Neuronal stem cell (in vitro differentiated cells): ENCODE measurements at regions not wholly inside any gene's neighbourhood (a gene's known extent, or its start where the extent isn't known, plus 50 kb on each side); places are given as distances from the start of the nearest gene placed in this dataset.

ENCODE experiments used
- DNase-seq: peaks from one replicate; pipeline ENCODE4 v3.0.0-alpha.2; 2013; ENCODE audit warnings: low spot score
- H2AFZ ChIP-seq: one replicate; pipeline ENCODE4 v1.6.1; 2013; ENCODE audit warnings: mild to moderate bottlenecking, low read length, inconsistent platforms
- H2AK5ac ChIP-seq: 2 replicates; pipeline ENCODE4 v1.6.1; 2013; ENCODE audit warnings: low read depth, mild to moderate bottlenecking, inconsistent platforms, low read length, moderate library complexity, mixed read lengths
- H2BK120ac ChIP-seq: 2 replicates; pipeline ENCODE4 v1.6.1; 2013; ENCODE audit warnings: low read depth, mild to moderate bottlenecking, inconsistent platforms, low read length, moderate library complexity, mixed read lengths
- H2BK12ac ChIP-seq: one replicate; pipeline ENCODE4 v1.6.1; 2013; ENCODE audit warnings: low read length, inconsistent platforms
- H2BK15ac ChIP-seq: 2 replicates; pipeline ENCODE4 v1.6.1; 2013; ENCODE audit warnings: mild to moderate bottlenecking, low read length, inconsistent platforms, mixed read lengths
- H2BK5ac ChIP-seq: one replicate; pipeline ENCODE4 v1.6.1; 2013; ENCODE audit warnings: inconsistent platforms, mild to moderate bottlenecking, low read length, moderate library complexity
- H3K14ac ChIP-seq: one replicate; pipeline ENCODE4 v1.6.1; 2013; ENCODE audit warnings: low read length, inconsistent platforms
- H3K18ac ChIP-seq: 2 replicates; pipeline ENCODE4 v1.6.1; 2013; ENCODE audit warnings: low read length, inconsistent platforms
- H3K23ac ChIP-seq: 2 replicates; pipeline ENCODE4 v1.6.1; 2013; ENCODE audit warnings: low read depth, mild to moderate bottlenecking, mixed read lengths, low read length, inconsistent platforms; ENCODE audit not compliant: poor library complexity
- H3K27ac ChIP-seq: replicated peaks from 3 replicates; pipeline ENCODE4 v1.5.1; 2013; ENCODE audit warnings: low read length, inconsistent platforms
- H3K27me3 ChIP-seq, 3 experiments: 2 replicates each; pipeline ENCODE4 v1.6.1; 2013; ENCODE audit warnings: low read length in 3 of 3, mild to moderate bottlenecking in 2 of 3, inconsistent platforms in 1 of 3, low read depth in 1 of 3, mixed read lengths in 1 of 3, moderate library complexity in 1 of 3; ENCODE audit not compliant: control insufficient read depth in 3 of 3, insufficient read depth in 3 of 3
- H3K36me3 ChIP-seq, 2 donors: replicated peaks in 1 of 2; 2 replicates each; pipeline ENCODE4 v1.6.1; 2013; ENCODE audit warnings: low read length in 2 of 2; ENCODE audit not compliant: control insufficient read depth in 2 of 2, insufficient read depth in 2 of 2
- H3K4ac ChIP-seq: 2 replicates; pipeline ENCODE4 v1.6.1; 2013; ENCODE audit warnings: inconsistent platforms, mild to moderate bottlenecking, low read length, moderate library complexity
- H3K4me1 ChIP-seq, 2 donors: 1 replicate in 1 of 2; 2 replicates in 1 of 2; pipeline ENCODE4 v1.6.1; 2013; ENCODE audit warnings: low read length in 2 of 2, low read depth in 1 of 2; ENCODE audit not compliant: control insufficient read depth in 2 of 2, insufficient read depth in 1 of 2
- H3K4me2 ChIP-seq: one replicate; pipeline ENCODE4 v1.6.1; 2013; ENCODE audit warnings: mild to moderate bottlenecking, low read length, inconsistent platforms; ENCODE audit not compliant: insufficient read depth, poor library complexity, severe bottlenecking
- H3K4me3 ChIP-seq, 2 donors: 2 replicates each; pipeline ENCODE4 v1.5.1; 2013; ENCODE audit warnings: low read length in 2 of 2, mild to moderate bottlenecking in 2 of 2, inconsistent platforms in 1 of 2, moderate library complexity in 1 of 2
- H3K79me1 ChIP-seq: one replicate; pipeline ENCODE4 v1.6.1; 2013; ENCODE audit warnings: low read depth, mild to moderate bottlenecking, inconsistent platforms, low read length, moderate library complexity
- H3K9ac ChIP-seq: one replicate; pipeline ENCODE4 v1.6.1; 2013; ENCODE audit warnings: mild to moderate bottlenecking, low read depth, low read length, inconsistent platforms; ENCODE audit not compliant: poor library complexity
- H3K9me3 ChIP-seq, 2 donors: replicated peaks in 1 of 2; 2 replicates each; pipeline versions ENCODE3 to v1.6.1; 2013; ENCODE audit warnings: low read length in 2 of 2, mild to moderate bottlenecking in 2 of 2, inconsistent platforms in 1 of 2, low read depth in 1 of 2, mixed read lengths in 1 of 2, moderate library complexity in 1 of 2; ENCODE audit not compliant: control insufficient read depth in 2 of 2, insufficient read depth in 1 of 2
- H4K8ac ChIP-seq: one replicate; pipeline ENCODE4 v1.6.1; 2013; ENCODE audit warnings: low read depth, mild to moderate bottlenecking, inconsistent platforms, low read length, moderate library complexity
- H4K91ac ChIP-seq: one replicate; pipeline ENCODE4 v1.6.1; 2013; ENCODE audit warnings: low read length, low read depth, mild to moderate bottlenecking, inconsistent platforms; ENCODE audit not compliant: poor library complexity
- WGBS, 2 donors: extraction: QIAGEN DNeasy Blood & Tissue Kit; methylation state at CpG; one replicate each; pipeline ENCODE4 v1.1.7; 2013; ENCODE audit warnings: missing lambda C conversion rate in 2 of 2, mixed read lengths in 1 of 2; ENCODE audit not compliant: insufficient read length in 2 of 2, insufficient replicate concordance in 1 of 2; ENCODE audit errors: extremely low coverage in 2 of 2; 5-methylcytosine and 5-hydroxymethylcytosine counted together

DNA sequence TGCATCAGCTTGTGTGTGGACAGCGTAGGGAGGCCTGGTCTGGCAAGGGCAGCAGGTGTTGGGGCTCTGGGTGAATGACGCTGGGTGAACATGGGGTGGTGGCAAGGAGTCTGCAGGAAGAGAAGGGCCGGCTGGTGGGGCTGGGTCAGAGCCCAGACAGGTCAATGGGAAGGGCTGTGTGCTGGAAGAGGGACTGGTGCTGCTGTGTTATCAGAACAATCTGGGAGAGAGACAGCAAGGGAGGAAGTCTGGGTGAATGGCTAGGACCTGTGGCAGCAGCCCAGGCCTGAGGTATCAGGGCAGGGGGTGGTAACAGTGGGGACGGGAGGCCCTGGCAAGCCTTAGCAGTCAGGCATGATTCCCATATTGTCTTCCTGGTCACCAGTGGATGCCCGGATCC is 206.7 kb downstream of the SNX19 start:
- H3K27me3 ChIP-seq: peaks cover 0 to 2% (median 0%) of the 10 kb centered on the region in 3 experiments
- H3K27ac ChIP-seq: no peak overlapping the region
- no peaks in the 10 kb centered on the region for H3K36me3 ChIP-seq
- no peak overlapping the region for H2BK5ac ChIP-seq
- no peak overlapping the region for H3K4me2 ChIP-seq
- no peak overlapping the region for H4K91ac ChIP-seq
- no peaks in the 10 kb centered on the region for H3K4me1 ChIP-seq
- no peak overlapping the region for H2BK120ac ChIP-seq
- no peak overlapping the region for H2BK12ac ChIP-seq
- no peak overlapping the region for H3K4me3 ChIP-seq
- WGBS, 2 donors: no CpG with 5 or more reads among the region's 5 CpGs
- no peak overlapping the region for H2AFZ ChIP-seq
- no peak overlapping the region for H3K23ac ChIP-seq
- no peak for DNase-seq
- no peak overlapping the region for H3K4ac ChIP-seq
- peaks cover 0 to 6% of the 10 kb centered on the region in 2 donors for H3K9me3 ChIP-seq
- no peak overlapping the region for H4K8ac ChIP-seq
- H2AK5ac ChIP-seq: no peak overlapping the region
- H3K14ac ChIP-seq: peak overlapping the region; percentile 39
- H3K18ac ChIP-seq: no peak overlapping the region
- H3K79me1 ChIP-seq: no peaks in the 10 kb centered on the region
- no peak overlapping the region for H3K9ac ChIP-seq
- H2BK15ac ChIP-seq: no peak overlapping the region

GRCh38 chr11:130710021-130710420 is 206.3 kb downstream of the SNX19 start:
- Histone ChIP-seq H3K4me3 (no peak overlapping the region), H4K8ac (no peak overlapping the region), H3K27ac (no peak overlapping the region), H3K18ac (no peak overlapping the region), H3K9me3 (peaks cover 0 to 6% of the 10 kb centered on the region in 2 donors), H3K14ac (no peak overlapping the region), H3K79me1 (no peaks in the 10 kb centered on the region), H4K91ac (no peak overlapping the region), H2BK5ac (no peak overlapping the region), H2AFZ (no peak overlapping the region), H3K23ac (no peak overlapping the region), H2BK120ac (no peak overlapping the region), H3K4me2 (no peak overlapping the region), H2BK12ac (no peak overlapping the region), H2BK15ac (no peak overlapping the region), H3K27me3 (peaks cover 0 to 2% (median 0%) of the 10 kb centered on the region in 3 experiments), H3K4me1 (no peaks in the 10 kb centered on the region), H3K36me3 (no peaks in the 10 kb centered on the region), H2AK5ac (no peak overlapping the region), H3K4ac (no peak overlapping the region), H3K9ac (no peak overlapping the region)
- no CpG with 5 or more reads among the region's 5 CpGs for WGBS, 2 donors
- no peak for DNase-seq

GRCh38 chr11:130710497-130711012 is 205.7 kb downstream of the SNX19 start:
- Histone ChIP-seq H3K36me3 (no peaks in the 10 kb centered on the region), H3K4ac (no peak overlapping the region), H3K4me2 (no peak overlapping the region), H2BK15ac (no peak overlapping the region), H3K4me3 (no peak overlapping the region), H3K9ac (no peak overlapping the region), H3K79me1 (no peaks in the 10 kb centered on the region), H3K9me3 (peaks cover 0 to 6% of the 10 kb centered on the region in 2 donors), H3K23ac (no peak overlapping the region), H2BK12ac (no peak overlapping the region), H2AFZ (no peak overlapping the region), H2BK5ac (no peak overlapping the region), H4K91ac (no peak overlapping the region), H3K27ac (no peak overlapping the region), H3K18ac (peak overlapping the region; percentile 20), H3K4me1 (no peaks in the 10 kb centered on the region), H3K27me3 (peaks cover 0 to 2% (median 0%) of the 10 kb centered on the region in 3 experiments), H2BK120ac (no peak overlapping the region), H3K14ac (no peak overlapping the region), H2AK5ac (no peak overlapping the region), H4K8ac (no peak overlapping the region)
- DNase-seq: no peak
- no CpG with 5 or more reads among the region's 13 CpGs for WGBS, 2 donors

DNA sequence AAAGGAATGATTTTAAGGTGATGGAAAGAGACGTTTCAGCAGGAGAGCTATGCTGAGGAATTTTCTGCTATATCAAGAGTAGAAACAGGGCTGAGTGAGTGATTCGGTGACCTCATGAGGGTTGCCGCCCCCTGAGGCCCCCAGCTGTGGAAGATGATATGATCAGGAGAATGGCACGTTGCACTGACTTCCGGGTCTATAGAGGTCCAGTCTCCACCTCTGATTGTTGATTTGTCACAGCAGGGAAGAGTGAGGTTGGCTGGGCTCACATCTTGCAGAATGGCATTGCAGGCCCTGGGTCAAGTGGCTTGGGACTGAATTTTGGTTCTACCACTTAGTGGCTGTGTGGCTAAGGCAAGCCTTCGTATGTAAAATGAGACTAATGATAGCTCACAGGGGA is 205.1 kb downstream of the SNX19 start:
- Histone ChIP-seq H3K4me2 (no peak overlapping the region), H2BK120ac (no peak overlapping the region), H3K9me3 (peaks cover 0 to 6% of the 10 kb centered on the region in 2 donors), H2AFZ (no peak overlapping the region), H3K79me1 (no peaks in the 10 kb centered on the region), H4K8ac (no peak overlapping the region), H3K36me3 (no peaks in the 10 kb centered on the region), H3K4ac (no peak overlapping the region), H3K14ac (no peak overlapping the region), H3K27me3 (peaks cover 0 to 2% (median 0%) of the 10 kb centered on the region in 3 experiments), H2BK12ac (no peak overlapping the region), H3K23ac (no peak overlapping the region), H3K9ac (no peak overlapping the region), H2BK15ac (no peak overlapping the region), H2AK5ac (no peak overlapping the region), H3K4me3 (no peak overlapping the region), H2BK5ac (no peak overlapping the region), H3K4me1 (no peaks in the 10 kb centered on the region), H3K27ac (no peak overlapping the region), H3K18ac (no peak overlapping the region), H4K91ac (no peak overlapping the region)
- no peak for DNase-seq
- WGBS, 2 donors: no CpG with 5 or more reads among the region's 6 CpGs
